ENCODE measurements at regions not wholly inside any gene's neighbourhood (a gene's known extent, or its start where the extent isn't known, plus 50 kb on each side); places are given as distances from the start of the nearest gene placed in this dataset.

- DNase-seq (ENCODE audit: low read depth), result no peak
Observed at GRCh38 chr2:196434217-196434616, 205.3 kb upstream of the CCDC150 start.

DNA sequence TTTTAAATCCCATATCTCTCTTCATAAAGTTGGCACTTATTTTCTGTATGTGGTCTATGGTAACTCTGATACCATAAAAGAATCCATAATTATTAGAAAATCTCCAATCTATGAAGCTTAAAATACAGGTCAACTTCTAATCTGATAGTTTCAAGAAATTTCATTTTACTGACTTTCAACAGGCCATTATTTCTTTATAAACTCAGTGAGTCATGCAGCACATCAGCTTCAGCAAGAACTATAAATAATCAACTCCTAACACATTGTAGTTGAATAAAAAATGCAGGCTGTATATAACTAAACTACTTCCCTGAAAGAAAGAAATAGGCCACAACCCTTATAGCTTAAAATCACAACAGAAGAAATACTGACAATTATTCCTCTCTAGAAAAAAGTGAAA, 204.3 kb upstream of the CCDC150 start:
- no peak for DNase-seq (ENCODE audit: low read depth)

DNA sequence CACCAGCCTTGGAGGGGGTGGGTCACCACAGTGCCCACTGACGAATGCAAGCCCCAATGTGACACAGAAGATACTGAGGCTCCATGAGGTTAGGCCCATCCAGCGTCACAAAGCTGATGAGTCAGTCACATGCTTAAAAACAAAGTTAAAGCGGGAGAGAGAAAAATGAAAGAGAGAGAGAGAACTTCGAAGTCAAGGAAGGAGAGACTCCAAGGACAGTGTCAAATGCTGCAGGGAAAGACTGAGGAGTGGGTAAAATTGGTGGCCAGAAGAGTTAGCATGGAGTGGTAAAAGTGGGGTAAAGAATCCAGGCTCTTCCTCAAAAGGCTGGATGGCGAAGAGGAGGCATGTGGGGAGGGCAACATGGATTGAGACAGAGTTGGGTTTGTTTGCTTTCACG, 201.9 kb upstream of the CCDC150 start:
- DNase-seq (ENCODE audit: low read depth), result no peak

GRCh38 chr2:196439760-196440159, 199.8 kb upstream of the CCDC150 start:
- DNase-seq (ENCODE audit: low read depth), result no peak

DNA sequence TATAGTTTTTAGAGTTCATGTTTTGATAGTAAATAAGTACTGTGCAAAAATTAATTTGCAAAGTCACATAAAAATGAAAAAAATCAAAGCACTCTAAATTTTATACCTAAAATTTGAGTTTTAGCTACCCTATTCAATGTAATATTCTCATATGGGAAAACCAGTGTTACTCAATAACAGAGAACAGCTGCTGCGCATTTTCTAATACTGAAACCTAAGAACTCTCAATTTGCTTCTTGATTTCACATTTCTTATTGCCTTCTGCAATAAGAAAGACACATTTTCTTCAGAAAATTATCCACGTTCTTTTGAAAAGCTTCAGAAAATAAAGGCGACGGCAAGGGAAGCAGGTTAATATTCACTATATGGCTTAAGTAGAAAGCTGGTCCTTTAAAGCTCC, 199.1 kb upstream of the CCDC150 start:
- DNase-seq (ENCODE audit: low read depth), result no peak

GRCh38 chr2:196441527-196441926, 198.0 kb upstream of the CCDC150 start:
- DNase-seq (ENCODE audit: low read depth), result no peak

GRCh38 chr2:196442211-196442610, 197.3 kb upstream of the CCDC150 start:
- no peak for DNase-seq (ENCODE audit: low read depth)

GRCh38 chr2:196444442-196444841, 195.1 kb upstream of the CCDC150 start:
- DNase-seq (ENCODE audit: low read depth), result no peak

- no peak for DNase-seq (ENCODE audit: low read depth)
Observed at GRCh38 chr2:196445991-196446390, 193.5 kb upstream of the CCDC150 start.

DNA sequence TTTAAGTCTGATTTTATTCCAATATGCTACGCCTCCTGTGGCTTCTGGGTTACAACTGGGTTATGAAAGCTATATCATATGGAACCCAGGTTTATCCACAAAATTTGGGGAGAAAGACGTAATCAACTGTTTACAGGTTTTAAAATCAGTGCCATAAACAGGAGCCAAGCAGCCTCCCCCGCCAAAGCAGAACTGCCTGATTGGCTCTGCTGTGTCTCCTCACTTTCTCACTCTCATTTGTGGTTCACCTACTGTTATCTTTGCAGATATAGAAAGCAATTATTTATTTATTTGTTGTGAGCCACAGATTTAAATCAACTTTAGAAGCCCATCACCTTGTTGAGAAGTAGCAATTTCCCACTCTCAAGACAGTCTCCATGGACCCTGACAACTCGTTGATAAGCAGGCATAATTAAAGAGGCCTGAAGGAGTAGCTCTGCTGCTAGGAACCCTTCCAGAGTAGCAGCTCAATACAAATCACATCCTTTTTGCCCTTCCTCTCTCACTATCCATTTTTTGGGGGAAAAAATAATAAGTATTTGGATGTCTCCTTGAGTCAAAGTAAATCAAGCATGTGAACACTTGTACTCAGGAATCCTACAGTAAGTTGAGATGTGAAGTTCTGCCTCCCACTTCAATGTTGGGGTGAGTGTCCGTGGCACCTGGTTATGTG, 191.0 kb upstream of the CCDC150 start:
- no peak for DNase-seq (ENCODE audit: low read depth)

DNA sequence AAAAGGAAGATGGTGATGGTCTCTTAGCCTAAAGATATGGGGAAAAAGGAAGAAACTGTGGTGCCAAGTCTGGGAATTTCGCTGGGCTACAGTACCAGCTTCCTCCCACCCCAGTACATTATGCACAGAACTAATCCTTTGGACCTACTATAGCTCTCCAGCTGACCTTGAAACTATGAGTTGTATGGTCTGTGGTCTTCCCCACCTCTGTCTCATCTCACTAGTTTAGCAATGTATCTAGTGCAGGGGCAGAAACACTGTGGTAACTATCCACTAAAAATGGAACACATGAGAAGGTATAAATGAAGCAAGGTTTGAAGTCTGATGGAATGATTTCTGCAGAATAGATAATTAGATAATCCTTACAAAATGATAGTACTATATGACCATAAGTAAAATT, 190.4 kb upstream of the CCDC150 start:
- no peak for DNase-seq (ENCODE audit: low read depth)

GRCh38 chr2:196452758-196453157, 186.8 kb upstream of the CCDC150 start:
- no peak for DNase-seq (ENCODE audit: low read depth)

DNA sequence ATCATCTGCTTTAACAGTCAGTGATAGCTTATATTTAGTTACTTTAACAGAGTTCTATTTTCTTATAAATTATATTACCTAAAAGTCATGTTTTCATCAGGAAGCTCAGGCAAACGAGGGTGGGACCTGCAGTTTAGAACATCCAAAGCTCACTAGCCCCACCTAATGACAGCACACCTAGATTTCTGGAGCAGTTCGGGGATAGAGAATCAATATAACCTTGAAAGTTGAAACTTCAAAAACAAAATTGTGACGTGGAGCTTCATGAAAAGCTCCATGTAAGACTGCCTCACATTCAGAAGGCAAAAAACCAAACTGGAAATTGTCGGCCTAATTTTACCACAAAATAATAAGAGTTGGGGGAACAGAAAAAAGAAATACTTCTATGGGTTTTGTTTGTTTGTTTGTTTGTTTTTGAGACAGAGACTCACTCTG, 185.9 kb upstream of the CCDC150 start:
- peak; percentile 45 for DNase-seq (ENCODE audit: low read depth)

- DNase-seq (ENCODE audit: low read depth), result no peak
Observed at GRCh38 chr2:196454492-196454891, 185.0 kb upstream of the CCDC150 start.

GRCh38 chr2:196459539-196459938, 180.0 kb upstream of the CCDC150 start:
- DNase-seq (ENCODE audit: low read depth), result peak; percentile 57

GRCh38 chr2:196463706-196464105, 175.8 kb upstream of the CCDC150 start:
- no peak for DNase-seq (ENCODE audit: low read depth)

GRCh38 chr2:196464311-196464710, 175.2 kb upstream of the CCDC150 start:
- peak; percentile 15 for DNase-seq (ENCODE audit: low read depth)

GRCh38 chr2:196466581-196466980, 172.9 kb upstream of the CCDC150 start:
- DNase-seq (ENCODE audit: low read depth), result no peak

DNA sequence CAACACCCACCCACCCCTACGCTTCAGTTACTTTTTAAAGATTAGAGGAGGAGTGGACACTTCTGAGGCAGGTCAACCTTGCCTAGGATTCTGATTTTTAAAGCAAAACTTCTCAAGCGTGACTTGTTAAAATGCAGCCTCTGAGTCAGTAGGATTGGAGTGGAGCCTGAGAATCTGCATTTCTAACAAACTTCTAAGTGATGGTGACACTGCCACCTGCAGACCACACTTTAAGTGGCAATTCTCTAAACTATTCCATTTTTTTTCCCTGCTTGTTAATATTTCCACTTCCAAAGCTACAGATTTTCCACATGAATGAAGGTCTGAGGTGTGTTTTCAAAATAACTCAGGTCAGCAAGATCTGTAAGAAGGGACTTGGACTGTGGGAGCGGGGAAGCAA, 171.1 kb upstream of the CCDC150 start:
- peak; percentile 12 for DNase-seq (ENCODE audit: low read depth)

DNA sequence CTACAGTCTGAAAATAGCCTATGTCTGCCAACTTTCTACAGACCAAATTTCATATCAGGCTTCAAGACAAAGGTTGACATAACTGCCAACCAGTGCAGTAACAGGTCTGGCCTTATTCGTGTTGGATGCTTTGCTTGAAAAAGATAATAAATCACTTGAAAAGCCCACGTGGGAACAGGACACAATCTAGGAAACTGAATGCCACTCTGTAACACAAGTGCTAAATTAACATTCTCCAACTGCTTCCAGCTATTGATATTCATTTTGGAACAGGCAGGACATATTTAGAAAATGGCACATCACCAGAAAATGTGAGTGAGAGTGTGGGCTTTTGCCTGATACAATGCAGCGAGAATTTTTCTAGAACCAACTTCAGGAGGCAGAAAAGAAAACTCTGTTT, 165.9 kb upstream of the CCDC150 start:
- no peak for DNase-seq (ENCODE audit: low read depth)

DNA sequence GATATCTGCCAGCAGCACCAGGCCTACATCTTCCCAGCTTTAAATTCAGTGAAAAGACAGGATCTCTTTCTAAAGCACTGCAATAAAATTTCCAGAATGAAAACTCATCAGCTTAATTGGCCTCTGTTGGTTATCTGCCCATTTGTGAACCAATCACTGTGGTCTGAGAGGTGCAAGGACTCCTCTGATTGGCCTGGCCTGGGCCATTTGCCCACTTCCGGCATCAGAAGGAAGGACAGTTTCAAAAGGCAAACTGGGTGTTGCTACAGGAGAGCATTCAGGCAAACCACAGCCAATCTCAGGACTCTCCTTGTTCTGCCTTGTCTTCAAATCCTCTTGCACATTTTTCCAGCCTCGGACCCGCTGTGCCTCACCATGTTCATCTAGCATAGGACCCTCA, 163.9 kb upstream of the CCDC150 start:
- no peak for DNase-seq (ENCODE audit: low read depth)

DNA sequence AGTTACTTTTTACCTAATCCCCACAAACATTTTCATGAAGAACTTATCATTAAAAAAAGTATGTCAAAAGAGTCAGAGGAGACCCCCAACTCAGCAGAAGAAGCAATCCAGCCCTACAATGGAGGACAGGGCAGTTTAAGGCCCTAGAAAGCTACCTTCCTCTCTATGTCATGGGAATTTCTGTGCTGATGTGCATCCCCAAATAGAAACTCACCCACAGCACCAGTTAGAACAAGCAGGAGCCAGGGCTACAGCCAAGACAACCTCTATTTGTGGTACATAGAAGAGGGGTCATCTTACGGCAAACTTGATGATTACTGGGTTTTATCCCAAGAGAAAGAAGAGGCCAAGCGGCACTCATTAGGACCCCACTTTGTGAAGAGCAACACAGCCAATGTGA, 160.9 kb upstream of the CCDC150 start:
- DNase-seq (ENCODE audit: low read depth), result no peak

DNA sequence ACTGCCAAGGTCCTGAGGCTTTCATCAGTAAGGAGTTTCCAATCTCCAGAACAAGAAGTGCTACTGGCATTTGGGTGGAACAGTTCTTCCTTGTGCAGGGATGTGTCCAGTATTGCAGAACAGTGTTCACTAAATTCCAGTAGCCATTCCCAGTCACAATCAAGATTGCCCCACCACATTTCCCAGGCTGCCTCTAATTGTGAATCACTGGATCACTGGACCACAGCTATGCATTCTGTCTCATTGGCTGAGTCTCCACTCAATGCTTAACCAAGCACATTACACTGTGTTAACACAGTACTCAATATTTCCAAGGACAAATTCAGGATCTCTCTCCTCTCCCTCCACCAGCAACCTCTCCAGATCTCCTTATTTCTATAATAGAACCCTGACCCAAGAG, 160.2 kb upstream of the CCDC150 start:
- peak; percentile 23 for DNase-seq (ENCODE audit: low read depth)
